KMS-11 (cell line): ENCODE measurements at regions not wholly inside any gene's neighbourhood (a gene's known extent, or its start where the extent isn't known, plus 50 kb on each side); places are given as distances from the start of the nearest gene placed in this dataset.

Source experiments
- H2AFZ ChIP-seq: fragments of 200-600 bp; sonication (generic); 2 replicates; pipeline ENCODE4 v1.6.1; 2016; ENCODE audit warnings: antibody characterized with exemption, mixed run types, low read depth
- H3K27ac ChIP-seq: fragments of 200-600 bp; sonication (generic); 2 replicates; pipeline ENCODE4 v1.6.1; 2016; ENCODE audit warnings: mild to moderate bottlenecking, mixed run types
- H3K27me3 ChIP-seq: fragments of 200-600 bp; sonication (generic); 2 replicates; pipeline ENCODE4 v1.6.1; 2017; ENCODE audit warnings: mild to moderate bottlenecking, low read depth, mixed run types, moderate library complexity; ENCODE audit not compliant: insufficient read depth
- H3K36me3 ChIP-seq: fragments of 200-600 bp; sonication (generic); 2 replicates; pipeline ENCODE4 v1.6.1; 2017; ENCODE audit warnings: mild to moderate bottlenecking, mixed run types; ENCODE audit not compliant: insufficient read depth
- H3K4me1 ChIP-seq: fragments of 200-600 bp; sonication (generic); 2 replicates; pipeline ENCODE4 v1.6.1; 2016; ENCODE audit warnings: mild to moderate bottlenecking, low read depth, mixed run types; ENCODE audit not compliant: poor library complexity, severe bottlenecking
- H3K4me2 ChIP-seq: fragments of 200-600 bp; sonication (generic); 2 replicates; pipeline ENCODE4 v1.7.0; 2016; ENCODE audit warnings: mild to moderate bottlenecking, mixed run types
- H3K4me3 ChIP-seq: fragments of 200-600 bp; sonication (generic); IDR thresholded peaks from 2 replicates; pipeline ENCODE4 v1.6.1; 2017; ENCODE audit warnings: low read depth, low read length, mixed read lengths; ENCODE audit not compliant: insufficient read depth
- H3K79me2 ChIP-seq: fragments of 200-600 bp; sonication (generic); 2 replicates; pipeline ENCODE4 v1.6.1; 2016; ENCODE audit warnings: low read depth, mixed run types; ENCODE audit not compliant: insufficient read depth
- H3K9ac ChIP-seq: fragments of 200-600 bp; sonication (generic); 2 replicates; pipeline ENCODE4 v1.6.1; 2016; ENCODE audit warnings: mild to moderate bottlenecking, mixed run types
- H4K20me1 ChIP-seq: fragments of 200-600 bp; sonication (generic); 2 replicates; pipeline ENCODE4 v1.6.1; 2016; ENCODE audit warnings: mild to moderate bottlenecking, mixed run types; ENCODE audit not compliant: insufficient read depth
- CTCF ChIP-seq: fragments of 200-600 bp; sonication (generic); conservative IDR thresholded peaks from 2 replicates; pipeline ENCODE4 v1.6.1; 2017; ENCODE audit warnings: low read depth, mild to moderate bottlenecking, antibody characterized with exemption, low read length, moderate library complexity, mixed read lengths

GRCh38 chr17:69630056-69630635 lies 215.6 kb downstream of the MAP2K6 start:
- Histone ChIP-seq H3K9ac (no peak overlapping the region), H3K4me3 (no peak overlapping the region), H2AFZ (no peak overlapping the region), H4K20me1 (no peaks in the 10 kb centered on the region), H3K4me1 (no peaks in the 10 kb centered on the region), H3K36me3 (no peaks in the 10 kb centered on the region), H3K4me2 (no peak overlapping the region), H3K79me2 (no peaks in the 10 kb centered on the region), H3K27me3 (no peaks in the 10 kb centered on the region), H3K27ac (no peak overlapping the region)
- TF ChIP-seq CTCF = no peak

- H3K4me2 ChIP-seq = no peak overlapping the region
- no peak for TF ChIP-seq CTCF
- no peaks in the 10 kb centered on the region for H3K79me2 ChIP-seq
- H3K36me3 ChIP-seq = no peaks in the 10 kb centered on the region
- no peaks in the 10 kb centered on the region for H4K20me1 ChIP-seq
- H3K27me3 ChIP-seq = no peaks in the 10 kb centered on the region
- no peaks in the 10 kb centered on the region for H3K4me1 ChIP-seq
- no peak overlapping the region for H3K27ac ChIP-seq
- no peak overlapping the region for H2AFZ ChIP-seq
- H3K4me3 ChIP-seq = no peak overlapping the region
- no peak overlapping the region for H3K9ac ChIP-seq
These were observed 220.3 kb downstream of the MAP2K6 start for GRCh38 chr17:69634844-69635243.

GRCh38 chr17:69637446-69638156 lies 223.1 kb downstream of the MAP2K6 start:
- Histone ChIP-seq H3K79me2 (no peaks in the 10 kb centered on the region), H3K27ac (no peak overlapping the region), H3K4me3 (no peak overlapping the region), H3K27me3 (no peaks in the 10 kb centered on the region), H3K36me3 (no peaks in the 10 kb centered on the region), H2AFZ (no peak overlapping the region), H3K4me2 (no peak overlapping the region), H4K20me1 (no peaks in the 10 kb centered on the region), H3K9ac (no peak overlapping the region), H3K4me1 (no peaks in the 10 kb centered on the region)
- TF ChIP-seq CTCF = no peak

GRCh38 chr17:69639096-69639495 lies 224.6 kb downstream of the MAP2K6 start:
- Histone ChIP-seq H2AFZ (no peak overlapping the region), H4K20me1 (no peaks in the 10 kb centered on the region), H3K27ac (no peak overlapping the region), H3K36me3 (no peaks in the 10 kb centered on the region), H3K9ac (no peak overlapping the region), H3K27me3 (no peaks in the 10 kb centered on the region), H3K4me3 (no peak overlapping the region), H3K4me2 (no peak overlapping the region), H3K79me2 (no peaks in the 10 kb centered on the region), H3K4me1 (no peaks in the 10 kb centered on the region)
- no peak for TF ChIP-seq CTCF
